WTC11 (cell line): ENCODE measurements at regions not wholly inside any gene's neighbourhood (a gene's known extent, or its start where the extent isn't known, plus 50 kb on each side); places are given as distances from the start of the nearest gene placed in this dataset.
"Not testable (repeated sequence)": the region's sequence is repeated elsewhere in the genome, so short reads cannot be mapped to it uniquely, and the experiment has no call there.

Experiments
- ATAC-seq: fragments of 200-7000 bp; cut with Tn5 transposase; 2 replicates; pipeline ENCODE4 v1.10.0; 2021; ENCODE audit warnings: mild to moderate bottlenecking, moderate library complexity
- CTCF ChIA-PET: fragments of 300-600 bp; sonication (Branson Sonifier 250); formaldehyde crosslinking; loops from one replicate; lab custom pipeline; 2021; ENCODE audit warnings: antibody characterized with exemption; lab: Charles Lee
- POLR2A ChIA-PET: fragments of 350-600 bp; sonication (Branson Sonifier 250); formaldehyde crosslinking; loops from one replicate; lab custom pipeline; 2021; ENCODE audit warnings: antibody characterized with exemption; lab: Charles Lee
- DNase-seq: peaks from one replicate; pipeline ENCODE4 v3.0.0; 2021; ENCODE audit warnings: low spot score
- H3K27ac Mint-ChIP-seq: 2 replicates; pipeline ENCODE4 v1.8.0; 2021; ENCODE audit warnings: mixed read lengths
- H3K27me3 Mint-ChIP-seq: 2 replicates; pipeline ENCODE4 v1.8.0; 2021; ENCODE audit warnings: low read depth, mild to moderate bottlenecking, moderate library complexity, mixed read lengths
- H3K36me3 Mint-ChIP-seq: 2 replicates; pipeline ENCODE4 v1.8.0; 2021; ENCODE audit warnings: mixed read lengths
- H3K4me1 Mint-ChIP-seq: 2 replicates; pipeline ENCODE4 v1.8.0; 2022; ENCODE audit warnings: mixed read lengths
- H3K4me3 Mint-ChIP-seq: 2 replicates; pipeline ENCODE4 v1.8.0; 2021; ENCODE audit warnings: mild to moderate bottlenecking, moderate library complexity, mixed read lengths
- H3K9me3 Mint-ChIP-seq: 2 replicates; pipeline ENCODE4 v1.8.0; 2021; ENCODE audit warnings: mixed read lengths
- CDX4 ChIP-seq: fragments of 250-450 bp; sonication (Bioruptor Pico); IDR thresholded peaks from 2 replicates; pipeline ENCODE4 v1.9.0; 2021; ENCODE audit warnings: moderate library complexity, mild to moderate bottlenecking, inconsistent platforms, borderline replicate concordance
- CREM ChIP-seq: sonication (generic); formaldehyde crosslinking; IDR thresholded peaks from 2 replicates; pipeline ENCODE4 v1.8.1; 2022; ENCODE audit warnings: mild to moderate bottlenecking, missing genetic modification reagents, moderate library complexity
- E2F4 ChIP-seq: sonication (generic); formaldehyde crosslinking; IDR thresholded peaks from 2 replicates; pipeline ENCODE4 v1.8.1; 2022; ENCODE audit warnings: low read depth, mild to moderate bottlenecking, moderate library complexity, missing genetic modification reagents, borderline replicate concordance
- ETV6 ChIP-seq: sonication (generic); formaldehyde crosslinking; IDR thresholded peaks from 2 replicates; pipeline ENCODE4 v1.8.1; 2022; ENCODE audit warnings: mild to moderate bottlenecking, missing genetic modification reagents
- GABPB1 ChIP-seq: sonication (generic); formaldehyde crosslinking; IDR thresholded peaks from 2 replicates; pipeline ENCODE4 v1.8.1; 2023; ENCODE audit warnings: mild to moderate bottlenecking, missing genetic modification reagents
- GTF2I ChIP-seq: fragments of 250-450 bp; sonication (Bioruptor Pico); conservative IDR thresholded peaks from 2 replicates; pipeline ENCODE4 v1.4.0; 2021; ENCODE audit warnings: mild to moderate bottlenecking
- HMGA2 ChIP-seq: fragments of 250-450 bp; sonication (Bioruptor Pico); IDR thresholded peaks from 2 replicates; pipeline ENCODE4 v1.4.0; 2021; ENCODE audit warnings: mild to moderate bottlenecking, moderate library complexity
- MAX ChIP-seq: sonication (generic); formaldehyde crosslinking; IDR thresholded peaks from 2 replicates; pipeline ENCODE4 v1.8.0; 2022; ENCODE audit warnings: mild to moderate bottlenecking, missing genetic modification reagents
- RORB ChIP-seq: fragments of 250-450 bp; sonication (Bioruptor Pico); IDR thresholded peaks from 2 replicates; pipeline ENCODE4 v1.9.0; 2021; ENCODE audit warnings: mild to moderate bottlenecking
- SOX15 ChIP-seq: fragments of 250-450 bp; sonication (Bioruptor Pico); IDR thresholded peaks from 2 replicates; pipeline ENCODE4 v1.9.0; 2021; ENCODE audit warnings: mild to moderate bottlenecking
- SP1 ChIP-seq: sonication (generic); formaldehyde crosslinking; conservative IDR thresholded peaks from 2 replicates; pipeline ENCODE4 v1.8.1; 2022; ENCODE audit warnings: missing genetic modification reagents
- TEAD1 ChIP-seq: sonication (generic); formaldehyde crosslinking; IDR thresholded peaks from 2 replicates; pipeline ENCODE4 v1.8.0; 2022; ENCODE audit warnings: mild to moderate bottlenecking, missing genetic modification reagents
- TEAD4 ChIP-seq: sonication (generic); formaldehyde crosslinking; IDR thresholded peaks from 2 replicates; pipeline ENCODE4 v1.8.0; 2022; ENCODE audit warnings: mild to moderate bottlenecking, missing genetic modification reagents
- USF2 ChIP-seq: sonication (generic); formaldehyde crosslinking; IDR thresholded peaks from 2 replicates; pipeline ENCODE4 v1.8.1; 2023; ENCODE audit warnings: mild to moderate bottlenecking, missing genetic modification reagents, moderate library complexity
- ZNF416 ChIP-seq: fragments of 250-450 bp; sonication (Bioruptor Pico); IDR thresholded peaks from 2 replicates; pipeline ENCODE4 v1.9.0; 2021; ENCODE audit warnings: mild to moderate bottlenecking, inconsistent platforms
- TF ChIP-seq, protein P1 (sequence below): sonication (generic); formaldehyde crosslinking; IDR thresholded peaks from 2 replicates; pipeline ENCODE4 v1.8.1; 2022; ENCODE audit warnings: mild to moderate bottlenecking, moderate library complexity, missing genetic modification reagents
- TF ChIP-seq, protein P2 (sequence below): sonication (generic); formaldehyde crosslinking; IDR thresholded peaks from 2 replicates; pipeline ENCODE4 v1.8.0; 2022; ENCODE audit warnings: mild to moderate bottlenecking, missing genetic modification reagents
- TF ChIP-seq, protein P3 (sequence below): sonication (generic); formaldehyde crosslinking; IDR thresholded peaks from 2 replicates; pipeline ENCODE4 v1.8.1; 2022; ENCODE audit warnings: missing genetic modification reagents, borderline replicate concordance
- TF ChIP-seq, protein P4 (sequence below): sonication (generic); formaldehyde crosslinking; IDR thresholded peaks from 2 replicates; pipeline ENCODE4 v1.8.0; 2022; ENCODE audit warnings: mild to moderate bottlenecking, missing genetic modification reagents

DNA sequence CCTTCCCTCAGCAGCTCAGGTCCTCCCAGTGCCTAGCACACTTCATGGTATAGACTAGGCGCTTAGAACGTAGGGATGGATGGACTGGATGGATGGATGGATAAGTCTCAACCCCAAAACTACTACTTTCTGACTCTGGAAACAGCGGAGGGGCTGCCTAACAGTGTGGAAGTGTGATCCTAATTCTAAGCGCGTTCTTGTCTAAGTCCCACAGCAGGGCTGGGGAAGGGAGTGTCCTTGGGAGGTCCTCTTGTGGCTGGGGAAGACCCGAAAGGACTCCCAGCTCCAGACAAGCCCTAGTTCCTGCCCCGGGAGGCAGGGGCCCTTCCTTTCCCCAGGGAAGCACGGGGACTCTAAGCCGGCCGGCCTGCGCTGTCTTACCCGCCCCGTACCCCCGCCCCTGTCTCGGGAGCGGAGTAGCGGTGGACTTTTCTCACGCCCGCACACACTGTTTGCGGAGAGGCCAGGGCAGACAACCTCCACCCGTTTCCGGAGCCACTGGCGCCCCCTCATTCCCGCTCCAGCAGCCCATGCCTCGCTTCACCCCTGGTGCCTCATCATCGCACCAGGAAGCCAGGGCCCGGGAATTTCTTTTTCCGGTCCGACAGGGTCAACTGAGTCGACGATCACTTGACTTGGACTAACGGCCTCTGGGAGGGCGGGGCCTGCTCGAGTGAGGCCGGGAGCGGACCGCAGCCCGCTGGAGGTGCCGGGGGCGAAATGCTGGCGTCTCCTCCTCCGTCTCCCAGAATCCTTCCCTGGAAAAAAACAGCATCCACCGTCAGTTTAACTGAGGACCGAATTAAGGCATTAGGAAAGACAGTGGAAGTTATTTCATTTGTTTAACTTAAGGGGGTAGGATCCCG lies 133.3 kb downstream of the TBC1D2B start:
- DNase-seq: peak; percentile 76

GRCh38 chr15:77942611-77943211 lies 134.8 kb downstream of the TBC1D2B start:
- Mint-ChIP-seq H3K9me3 (no peaks in the 10 kb centered on the region), H3K36me3 (no peaks in the 10 kb centered on the region), H3K4me3 (no peak overlapping the region), H3K27me3 (peaks cover 13% of the 10 kb centered on the region)
- DNase-seq: no peak
- no peak for ATAC-seq
- TF ChIP-seq CDX4 (CRISPR knock-in tag) (no peak), SP1 (no peak), TEAD4 (CRISPR knock-in tag) (no peak), HMGA2 (no peak)
- TF ChIP-seq, protein P1, sequence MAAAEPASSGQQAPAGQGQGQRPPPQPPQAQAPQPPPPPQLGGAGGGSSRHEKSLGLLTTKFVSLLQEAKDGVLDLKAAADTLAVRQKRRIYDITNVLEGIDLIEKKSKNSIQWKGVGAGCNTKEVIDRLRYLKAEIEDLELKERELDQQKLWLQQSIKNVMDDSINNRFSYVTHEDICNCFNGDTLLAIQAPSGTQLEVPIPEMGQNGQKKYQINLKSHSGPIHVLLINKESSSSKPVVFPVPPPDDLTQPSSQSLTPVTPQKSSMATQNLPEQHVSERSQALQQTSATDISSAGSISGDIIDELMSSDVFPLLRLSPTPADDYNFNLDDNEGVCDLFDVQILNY (CRISPR knock-in tag): no peak
- TF ChIP-seq, protein P2, sequence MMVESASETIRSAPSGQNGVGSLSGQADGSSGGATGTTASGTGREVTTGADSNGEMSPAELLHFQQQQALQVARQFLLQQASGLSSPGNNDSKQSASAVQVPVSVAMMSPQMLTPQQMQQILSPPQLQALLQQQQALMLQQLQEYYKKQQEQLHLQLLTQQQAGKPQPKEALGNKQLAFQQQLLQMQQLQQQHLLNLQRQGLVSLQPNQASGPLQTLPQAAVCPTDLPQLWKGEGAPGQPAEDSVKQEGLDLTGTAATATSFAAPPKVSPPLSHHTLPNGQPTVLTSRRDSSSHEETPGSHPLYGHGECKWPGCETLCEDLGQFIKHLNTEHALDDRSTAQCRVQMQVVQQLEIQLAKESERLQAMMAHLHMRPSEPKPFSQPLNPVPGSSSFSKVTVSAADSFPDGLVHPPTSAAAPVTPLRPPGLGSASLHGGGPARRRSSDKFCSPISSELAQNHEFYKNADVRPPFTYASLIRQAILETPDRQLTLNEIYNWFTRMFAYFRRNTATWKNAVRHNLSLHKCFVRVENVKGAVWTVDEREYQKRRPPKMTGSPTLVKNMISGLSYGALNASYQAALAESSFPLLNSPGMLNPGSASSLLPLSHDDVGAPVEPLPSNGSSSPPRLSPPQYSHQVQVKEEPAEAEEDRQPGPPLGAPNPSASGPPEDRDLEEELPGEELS: no peak
- TF ChIP-seq, all 79 proteins: peak for 0
- Mint-ChIP-seq H3K27ac (no peak overlapping the region), H3K4me1 (peaks cover 14% of the 10 kb centered on the region)
- CTCF ChIA-PET: interaction anchor here (0.9 to 2.2 kb wide), 2 partner anchors 32 to 35 kb away, joined by 3 to 9 read pairs; no protein-coding TSS in a partner anchor
- POLR2A ChIA-PET: no interaction called here

More for the DNA sequence above, 133.3 kb downstream of the TBC1D2B start:
- H3K4me1 Mint-ChIP-seq: peaks cover 14% of the 10 kb centered on the region
- ATAC-seq: peak; percentile 82
- H3K27me3 Mint-ChIP-seq: peaks cover 13% of the 10 kb centered on the region
- no peaks in the 10 kb centered on the region for H3K9me3 Mint-ChIP-seq
- no peaks in the 10 kb centered on the region for H3K36me3 Mint-ChIP-seq
- peak overlapping the region; percentile 70 for H3K4me3 Mint-ChIP-seq
- TF ChIP-seq SP1 (no peak), ZNF416 (CRISPR knock-in tag) (no peak), TEAD1 (CRISPR knock-in tag) (0 out of 2 replicates have a peak, but pooled peaks have one; percentile 29), GABPB1 (CRISPR knock-in tag) (0 out of 2 replicates have a peak, but pooled peaks have one; percentile 26), CREM (CRISPR knock-in tag) (no peak), USF2 (peak; percentile 54; the same call in 1 of the 2 replicates), TEAD4 (CRISPR knock-in tag) (no peak), MAX (no peak), ETV6 (CRISPR knock-in tag) (0 out of 2 replicates have a peak, but pooled peaks have one; percentile 26), E2F4 (CRISPR knock-in tag) (no peak), GTF2I (no peak), RORB (no peak), SOX15 (no peak)
- TF ChIP-seq, protein P3, sequence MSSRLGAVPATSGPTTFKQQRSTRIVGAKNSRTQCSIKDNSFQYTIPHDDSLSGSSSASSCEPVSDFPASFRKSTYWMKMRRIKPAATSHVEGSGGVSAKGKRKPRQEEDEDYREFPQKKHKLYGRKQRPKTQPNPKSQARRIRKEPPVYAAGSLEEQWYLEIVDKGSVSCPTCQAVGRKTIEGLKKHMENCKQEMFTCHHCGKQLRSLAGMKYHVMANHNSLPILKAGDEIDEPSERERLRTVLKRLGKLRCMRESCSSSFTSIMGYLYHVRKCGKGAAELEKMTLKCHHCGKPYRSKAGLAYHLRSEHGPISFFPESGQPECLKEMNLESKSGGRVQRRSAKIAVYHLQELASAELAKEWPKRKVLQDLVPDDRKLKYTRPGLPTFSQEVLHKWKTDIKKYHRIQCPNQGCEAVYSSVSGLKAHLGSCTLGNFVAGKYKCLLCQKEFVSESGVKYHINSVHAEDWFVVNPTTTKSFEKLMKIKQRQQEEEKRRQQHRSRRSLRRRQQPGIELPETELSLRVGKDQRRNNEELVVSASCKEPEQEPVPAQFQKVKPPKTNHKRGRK (CRISPR knock-in tag): no peak
- TF ChIP-seq, protein P4, sequence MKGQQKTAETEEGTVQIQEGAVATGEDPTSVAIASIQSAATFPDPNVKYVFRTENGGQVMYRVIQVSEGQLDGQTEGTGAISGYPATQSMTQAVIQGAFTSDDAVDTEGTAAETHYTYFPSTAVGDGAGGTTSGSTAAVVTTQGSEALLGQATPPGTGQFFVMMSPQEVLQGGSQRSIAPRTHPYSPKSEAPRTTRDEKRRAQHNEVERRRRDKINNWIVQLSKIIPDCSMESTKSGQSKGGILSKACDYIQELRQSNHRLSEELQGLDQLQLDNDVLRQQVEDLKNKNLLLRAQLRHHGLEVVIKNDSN: peak; percentile 32; the same call in 1 of the 2 replicates
- ChIA-PET POLR2A (no interaction called here), CTCF (interaction anchor here (2.2 kb wide), 1 partner anchor 34 kb away, joined by 9 read pairs; no protein-coding TSS in a partner anchor)
- H3K27ac Mint-ChIP-seq: peak overlapping the region; percentile 63; the same call in 1 of the 2 replicates

GRCh38 chr15:77941090-77941827 lies 136.3 kb downstream of the TBC1D2B start:
- H3K36me3 Mint-ChIP-seq, POLR2A ChIA-PET, H3K9me3 Mint-ChIP-seq, H3K27ac Mint-ChIP-seq, DNase-seq, H3K4me3 Mint-ChIP-seq, CTCF ChIA-PET, ATAC-seq: not testable (repeated sequence)
- Mint-ChIP-seq H3K4me1 (peaks cover 18% of the 10 kb centered on the region), H3K27me3 (peaks cover 13% of the 10 kb centered on the region)
